T-helper 2 cell treated with Interferon-gamma antibody and Interleukin-4, amounts not matched to agents 100 ng/mL and 5 ng/mL, for 36 hours (primary cell): ENCODE measurements at regions not wholly inside any gene's neighbourhood (a gene's known extent, or its start where the extent isn't known, plus 50 kb on each side); places are given as distances from the start of the nearest gene placed in this dataset.

Experiments used
- intact Hi-C: fragments of 100-400 bp; cut with micrococcal nuclease; formaldehyde crosslinking; loops from one replicate; pipeline ENCODE4 v1.15.1; 2023

DNA sequence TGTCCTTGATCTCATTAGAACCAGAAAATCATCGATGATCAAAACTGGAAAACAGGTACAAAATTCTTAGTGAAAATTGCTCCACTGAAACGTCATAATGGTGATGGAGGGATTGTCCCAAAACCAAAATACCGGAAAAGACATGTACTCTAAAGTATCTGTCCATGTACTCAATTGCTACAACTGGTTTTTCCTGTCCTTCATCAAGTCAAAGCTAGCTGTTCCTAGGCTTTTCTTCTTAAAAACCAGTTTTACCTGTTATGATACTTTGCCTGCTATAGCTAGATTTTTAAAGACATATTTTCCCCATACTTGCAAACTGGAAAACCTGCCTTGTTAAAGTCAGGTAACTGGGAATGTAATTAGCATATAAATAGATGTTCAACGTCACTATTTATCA lies 50.5 kb upstream of the LRRC1 start:
- intact Hi-C loops, result no loop called here

GRCh38 chr6:53741034-53741823 lies 53.6 kb upstream of the LRRC1 start:
- intact Hi-C loops, result loop anchor here (2.0 kb wide), 1 partner anchor 54 kb away; the partner anchor contains the start of gene LRRC1

DNA sequence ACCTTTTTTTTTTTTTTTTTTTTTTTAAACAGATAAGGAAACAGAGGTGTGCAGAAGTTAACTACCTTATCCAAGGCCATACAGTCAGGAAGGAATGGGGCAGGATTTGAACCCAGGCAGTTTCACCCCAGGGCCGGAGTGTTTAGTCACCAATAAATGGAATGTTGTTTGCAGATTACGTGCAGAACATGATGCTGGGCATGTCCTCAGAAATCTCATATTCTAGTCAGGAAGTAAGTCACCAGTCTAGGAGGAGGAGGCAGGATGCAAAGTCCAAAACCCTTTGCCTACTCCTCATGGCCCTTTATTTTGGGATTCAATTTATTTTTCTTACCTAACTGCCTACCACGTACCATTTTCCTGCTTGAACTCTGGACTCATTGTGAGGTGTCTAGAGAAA lies 57.1 kb upstream of the LRRC1 start:
- intact Hi-C loops, result no loop called here

DNA sequence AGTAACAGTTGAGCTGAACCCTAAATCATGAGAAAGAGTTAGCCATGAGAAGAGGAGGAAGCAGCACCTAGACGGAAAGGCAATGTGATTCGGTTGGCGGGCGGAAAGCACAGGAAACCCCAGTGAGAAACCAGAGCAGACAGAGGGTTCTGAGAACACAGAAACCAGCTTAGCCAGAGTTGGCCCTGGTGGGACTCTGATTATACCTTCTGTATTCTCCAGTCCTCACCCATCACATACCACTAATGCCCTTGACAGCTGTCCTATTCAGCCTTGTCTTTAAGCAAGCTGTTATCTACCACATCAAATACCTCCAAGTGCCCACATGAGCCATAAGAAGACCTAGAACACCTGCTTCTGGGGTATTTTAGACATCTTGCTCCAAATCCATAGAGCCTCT lies 58.9 kb upstream of the LRRC1 start:
- intact Hi-C loops, result no loop called here

- intact Hi-C loops, result no loop called here
These were observed 60.1 kb upstream of the LRRC1 start for GRCh38 chr6:53734473-53735299.

- intact Hi-C loops, result no loop called here
These were observed 62.8 kb upstream of the LRRC1 start for GRCh38 chr6:53731866-53732636.

DNA sequence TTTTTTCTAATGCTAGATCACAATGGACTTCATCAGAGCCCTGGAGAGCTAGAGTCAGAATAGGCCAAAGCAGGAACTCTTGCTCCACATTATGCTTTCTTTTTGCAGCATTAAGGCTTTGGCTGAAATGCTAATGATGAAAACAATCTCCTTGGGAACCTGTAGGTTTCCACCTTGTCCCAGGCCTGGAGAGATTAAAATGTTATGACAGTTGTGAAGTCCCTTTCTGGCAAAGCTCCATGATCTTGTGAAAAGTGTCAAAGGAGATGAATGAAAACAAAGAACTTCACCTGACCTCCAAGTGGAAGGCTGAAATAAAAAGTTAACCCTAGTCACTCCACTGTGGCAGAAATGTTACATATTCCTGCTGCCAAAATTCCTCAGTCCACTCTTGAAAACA lies 64.0 kb upstream of the LRRC1 start:
- intact Hi-C loops, result no loop called here

DNA sequence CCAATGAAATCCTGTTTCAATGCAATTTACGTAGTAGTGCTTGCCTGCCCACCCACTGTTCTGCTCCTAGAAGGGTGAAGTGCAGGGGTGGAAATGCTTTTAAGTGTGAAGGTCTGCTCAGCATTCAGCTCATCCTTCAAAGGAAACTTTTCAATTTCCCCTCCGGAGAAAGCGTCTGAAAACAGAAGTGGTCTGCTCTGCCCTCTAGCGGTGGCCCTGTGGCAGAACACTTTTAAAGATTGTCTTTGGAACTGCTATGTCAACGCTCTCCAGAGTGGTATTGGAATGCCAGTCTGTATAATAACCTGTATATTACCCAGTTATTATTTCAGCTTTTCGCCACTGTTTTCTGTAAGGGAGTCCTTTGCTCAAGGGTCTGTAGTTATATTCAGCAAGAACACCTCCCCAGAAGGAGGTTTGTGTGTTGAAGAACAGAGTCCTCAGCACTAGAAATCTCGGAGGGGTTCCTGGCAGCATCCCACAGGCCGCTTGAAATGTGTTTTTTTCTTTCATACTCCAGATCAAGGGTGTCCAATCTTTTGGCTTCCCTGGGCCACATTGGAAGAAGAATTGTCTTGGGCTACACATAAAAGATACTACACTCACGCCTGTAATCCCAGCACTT lies 63.1 kb upstream of the KLHL31 start:
- intact Hi-C loops, result loop anchor here (1.0 to 10.0 kb wide), 6 partner anchors 76 to 556 kb away; partner anchors contain the start of gene GCLC

GRCh38 chr6:53727748-53728147 lies 62.2 kb upstream of the KLHL31 start:
- intact Hi-C loops, result loop anchor here (1.0 to 10.0 kb wide), 6 partner anchors 75 to 555 kb away; partner anchors contain the start of gene GCLC

GRCh38 chr6:53725791-53726575 lies 60.4 kb upstream of the KLHL31 start:
- intact Hi-C loops, result loop anchor here (5.0 to 10.0 kb wide), 3 partner anchors 179 to 229 kb away; partner anchors contain the start of gene GCLC

- intact Hi-C loops, result loop anchor here (10.0 kb wide), 1 partner anchor 230 kb away; no protein-coding TSS in a partner anchor
These were observed 58.9 kb upstream of the KLHL31 start for GRCh38 chr6:53724501-53724900.

- intact Hi-C loops, result loop anchor here (10.0 kb wide), 1 partner anchor 231 kb away; no protein-coding TSS in a partner anchor
These were observed 57.8 kb upstream of the KLHL31 start for GRCh38 chr6:53723331-53723730.

GRCh38 chr6:53721766-53722165 lies 56.2 kb upstream of the KLHL31 start:
- intact Hi-C loops, result loop anchor here (10.0 kb wide), 1 partner anchor 233 kb away; no protein-coding TSS in a partner anchor

DNA sequence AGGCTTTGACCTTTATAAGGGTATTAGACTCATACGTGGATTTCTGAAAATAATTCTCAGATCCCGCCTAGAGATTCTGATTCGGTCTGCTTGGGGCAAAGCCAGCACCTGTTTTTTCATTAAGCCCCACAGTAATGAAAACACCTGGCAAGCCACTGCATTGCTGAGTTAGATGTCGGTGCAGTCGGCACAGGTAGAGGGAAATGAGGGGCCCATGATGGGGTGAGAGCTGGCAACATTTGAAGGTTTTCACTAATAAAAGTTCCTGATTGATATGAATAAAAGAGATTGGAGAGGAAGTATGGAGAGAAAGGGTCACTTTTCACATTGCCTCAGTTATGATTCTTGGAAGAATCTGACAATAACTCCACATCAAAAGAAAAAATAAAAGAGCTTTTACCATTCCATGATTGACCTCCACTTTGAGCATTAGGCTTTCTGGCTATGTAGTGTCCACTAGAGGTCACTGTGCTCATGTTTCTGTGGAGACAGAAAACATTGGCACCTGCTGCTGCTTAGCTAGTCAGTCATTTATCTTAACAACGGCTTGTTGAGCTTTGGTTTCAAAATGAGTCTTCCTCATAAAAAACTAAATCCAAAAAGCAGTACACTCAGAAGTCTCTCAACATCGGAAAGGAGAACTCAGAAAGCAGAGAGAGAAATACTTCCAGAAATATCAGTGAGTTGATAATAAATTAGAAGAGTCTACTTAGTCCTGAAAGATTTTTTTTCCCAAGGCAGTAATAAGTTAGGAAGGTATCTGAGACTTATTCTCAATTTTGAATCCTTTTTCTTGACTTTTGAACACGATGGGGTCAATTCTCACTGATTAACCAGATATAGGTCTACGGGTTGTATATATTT lies 53.3 kb upstream of the KLHL31 start:
- intact Hi-C loops, result no loop called here

DNA sequence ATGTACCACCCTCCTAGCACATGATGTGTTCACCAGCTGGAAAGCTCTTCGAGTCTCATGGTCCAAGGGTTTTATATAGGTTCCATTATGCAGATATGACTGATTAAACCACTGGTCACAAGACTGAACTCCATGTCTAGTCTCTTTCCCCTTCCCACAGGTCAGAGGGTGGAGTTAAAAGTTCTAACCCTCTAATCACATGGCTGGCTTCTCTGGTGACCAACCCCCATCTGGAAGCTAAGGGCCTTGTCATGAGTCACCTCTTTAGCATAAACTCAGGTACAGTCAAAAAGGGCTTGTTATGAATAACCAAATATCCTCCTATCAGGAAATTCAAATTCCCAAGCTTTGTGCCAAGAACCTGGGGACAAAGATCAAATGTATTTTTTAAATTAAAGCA lies 52.0 kb upstream of the KLHL31 start:
- intact Hi-C loops, result no loop called here

DNA sequence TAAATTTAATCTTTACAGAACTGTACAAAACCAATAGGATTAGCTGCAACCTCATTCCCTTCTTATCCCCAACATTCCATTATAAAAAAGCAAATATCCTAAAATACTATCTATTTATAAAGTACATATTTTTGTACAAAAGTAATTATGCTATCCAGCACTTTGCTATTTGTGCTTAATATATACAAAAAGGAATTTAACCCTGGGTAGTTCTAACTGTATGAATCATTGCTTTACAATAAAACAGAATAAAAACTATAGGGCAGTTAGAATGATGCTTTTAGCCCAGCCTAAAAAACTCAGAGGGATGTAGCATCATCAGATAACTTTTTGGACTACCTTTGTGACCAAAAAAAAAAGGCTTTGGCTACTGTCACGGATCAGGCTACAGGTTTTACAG lies 49.9 kb upstream of the KLHL31 start:
- intact Hi-C loops, result no loop called here
